ENCODE measurements at regions not wholly inside any gene's neighbourhood (a gene's known extent, or its start where the extent isn't known, plus 50 kb on each side); places are given as distances from the start of the nearest gene placed in this dataset.

- no peak for DNase-seq
Measured at GRCh38 chr16:87171723-87172122, 145.5 kb downstream of the C16orf95 start.

- DNase-seq = no peak
Measured at GRCh38 chr16:87172632-87173031, 144.6 kb downstream of the C16orf95 start.

- no peak for DNase-seq
Measured at GRCh38 chr16:87173294-87173893, 143.8 kb downstream of the C16orf95 start.

- no peak for DNase-seq
Measured at GRCh38 chr16:87174061-87174460, 143.1 kb downstream of the C16orf95 start.

- no peak for DNase-seq
Measured at GRCh38 chr16:87176735-87177134, 140.5 kb downstream of the C16orf95 start.

- no peak for DNase-seq
Measured at GRCh38 chr16:87177673-87178072, 139.5 kb downstream of the C16orf95 start.

GRCh38 chr16:87178177-87178863 is 138.9 kb downstream of the C16orf95 start:
- no peak for DNase-seq

GRCh38 chr16:87178977-87179376 is 138.2 kb downstream of the C16orf95 start:
- DNase-seq = no peak

- no peak for DNase-seq
Measured at GRCh38 chr16:87180069-87180468, 137.1 kb downstream of the C16orf95 start.

- DNase-seq = no peak
Measured at GRCh38 chr16:87182759-87183158, 134.4 kb downstream of the C16orf95 start.

- DNase-seq = no peak
Measured at GRCh38 chr16:87183647-87184046, 133.5 kb downstream of the C16orf95 start.

- no peak for DNase-seq
Measured at GRCh38 chr16:87185308-87185707, 131.9 kb downstream of the C16orf95 start.

- DNase-seq = no peak
Measured at GRCh38 chr16:87185983-87186382, 131.2 kb downstream of the C16orf95 start.

- DNase-seq = no peak
Measured at GRCh38 chr16:87186446-87186845, 130.7 kb downstream of the C16orf95 start.

- no peak for DNase-seq
Measured at GRCh38 chr16:87186876-87187533, 130.2 kb downstream of the C16orf95 start.

GRCh38 chr16:87188104-87188503 is 129.1 kb downstream of the C16orf95 start:
- DNase-seq = no peak

GRCh38 chr16:87189426-87189825 is 127.8 kb downstream of the C16orf95 start:
- no peak for DNase-seq

- no peak for DNase-seq
Measured at GRCh38 chr16:87190288-87191230, 126.6 kb downstream of the C16orf95 start.

- no peak for DNase-seq
Measured at GRCh38 chr16:87192452-87193073, 124.6 kb downstream of the C16orf95 start.

GRCh38 chr16:87194172-87194571 is 123.0 kb downstream of the C16orf95 start:
- DNase-seq = no peak

- DNase-seq = no peak
Measured at GRCh38 chr16:87195161-87195560, 122.0 kb downstream of the C16orf95 start.

- DNase-seq = no peak
Measured at GRCh38 chr16:87196231-87196630, 121.0 kb downstream of the C16orf95 start.

- no peak for DNase-seq
Measured at GRCh38 chr16:87196661-87197060, 120.5 kb downstream of the C16orf95 start.
